HG02973 (cell line): ENCODE measurements at regions not wholly inside any gene's neighbourhood (a gene's known extent, or its start where the extent isn't known, plus 50 kb on each side); places are given as distances from the start of the nearest gene placed in this dataset.
"Not testable (repeated sequence)": the region's sequence is repeated elsewhere in the genome, so short reads cannot be mapped to it uniquely, and the experiment has no call there.

Source experiments
- ATAC-seq: cut with Tn5 transposase; IDR thresholded peaks from one replicate; pipeline ENCODE4 v1.9.1; 2021; ENCODE audit warnings: moderate library complexity; ENCODE audit not compliant: unreplicated experiment

DNA sequence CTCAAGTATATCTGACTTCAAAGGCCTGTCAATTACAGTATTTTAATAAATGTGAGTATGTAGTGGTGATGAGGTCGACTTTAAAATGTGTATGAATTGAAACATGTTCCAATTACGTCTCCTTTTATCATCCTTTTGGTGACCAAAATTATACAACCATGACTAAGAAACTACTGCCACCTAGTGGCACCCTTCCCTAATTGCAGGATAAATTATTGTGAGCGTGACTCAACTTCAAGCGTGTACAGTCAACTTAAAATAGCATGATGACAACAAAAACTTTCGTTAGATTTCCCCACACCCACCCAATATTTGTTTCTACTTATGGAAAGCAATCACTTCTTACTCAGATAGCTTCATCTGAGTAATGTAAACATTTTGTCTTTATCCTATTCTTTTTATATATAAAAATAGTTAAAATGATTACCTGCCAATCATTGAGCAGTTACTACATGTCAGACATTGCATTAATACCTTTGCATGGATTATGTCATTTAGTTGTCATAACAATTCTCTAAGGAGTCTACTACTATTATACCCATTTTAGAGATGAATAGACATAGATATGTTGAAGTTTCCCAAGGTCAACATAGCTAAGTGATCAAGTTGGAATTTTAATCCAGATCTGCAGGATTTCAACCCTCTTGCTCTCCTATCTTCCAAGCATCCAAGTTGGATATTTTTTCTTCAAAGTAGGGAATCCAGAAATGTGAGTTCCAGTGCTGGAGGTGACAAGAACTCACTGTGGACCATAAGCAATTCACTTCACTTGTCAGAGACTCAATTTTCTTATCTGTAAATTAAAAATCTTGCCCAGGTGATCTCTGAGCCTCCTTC lies 106.0 kb downstream of the MEX3B start:
- no peak for ATAC-seq

DNA sequence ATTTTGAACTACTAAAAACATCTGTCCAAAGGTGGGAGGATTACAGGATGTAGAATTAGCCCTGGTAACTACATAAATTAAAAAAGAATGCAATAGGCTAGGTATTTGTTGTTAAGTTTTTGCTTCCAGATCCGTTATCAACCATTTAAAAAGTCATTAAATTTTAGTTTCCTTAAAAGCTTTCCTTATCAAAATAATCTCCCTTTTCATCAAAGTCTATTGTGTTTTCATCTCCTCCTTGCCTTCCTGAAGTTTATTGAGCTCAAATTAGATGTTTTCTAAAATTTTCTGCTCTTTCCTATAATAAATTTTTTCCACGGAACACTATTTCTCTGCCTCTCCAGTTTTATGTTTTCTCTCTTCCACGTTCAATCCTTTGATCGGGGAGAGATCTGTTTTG lies 108.6 kb downstream of the MEX3B start:
- no peak for ATAC-seq

DNA sequence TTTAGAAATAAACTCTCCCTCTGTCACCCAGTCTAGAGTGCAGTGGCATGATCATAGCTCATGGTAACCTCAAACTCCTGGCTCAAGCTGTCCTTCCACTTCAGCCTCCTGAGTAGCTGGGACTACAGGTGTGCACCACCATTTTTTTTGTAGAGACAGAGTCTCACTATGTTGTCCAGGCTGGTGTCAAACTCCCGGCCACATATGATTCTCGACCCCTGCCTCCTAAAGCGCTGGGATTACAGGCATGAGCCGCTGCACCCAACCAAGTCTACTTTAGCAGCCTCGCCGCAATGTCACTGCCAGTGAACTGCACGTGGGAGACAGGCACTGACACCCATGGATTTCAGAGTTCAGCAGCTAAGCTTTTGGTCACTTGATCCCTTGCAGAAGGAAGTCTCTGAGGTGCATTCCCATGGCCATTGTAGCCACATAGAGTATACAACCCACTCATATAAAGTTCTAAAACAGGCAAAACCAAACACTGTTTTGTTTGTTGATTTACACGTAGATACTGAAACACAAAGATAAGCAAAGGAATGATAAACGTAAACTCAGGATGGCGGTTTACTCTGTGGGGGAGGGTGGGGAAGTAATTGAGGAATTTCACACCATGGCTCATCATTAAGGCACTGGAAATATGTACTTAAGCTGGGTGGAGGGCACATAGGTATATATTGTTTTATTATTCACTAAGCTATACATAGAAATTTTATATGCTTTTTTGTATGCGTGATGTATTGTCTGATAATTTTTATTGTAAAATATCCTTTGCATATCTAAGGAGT lies 115.0 kb downstream of the MEX3B start:
- ATAC-seq = no peak

DNA sequence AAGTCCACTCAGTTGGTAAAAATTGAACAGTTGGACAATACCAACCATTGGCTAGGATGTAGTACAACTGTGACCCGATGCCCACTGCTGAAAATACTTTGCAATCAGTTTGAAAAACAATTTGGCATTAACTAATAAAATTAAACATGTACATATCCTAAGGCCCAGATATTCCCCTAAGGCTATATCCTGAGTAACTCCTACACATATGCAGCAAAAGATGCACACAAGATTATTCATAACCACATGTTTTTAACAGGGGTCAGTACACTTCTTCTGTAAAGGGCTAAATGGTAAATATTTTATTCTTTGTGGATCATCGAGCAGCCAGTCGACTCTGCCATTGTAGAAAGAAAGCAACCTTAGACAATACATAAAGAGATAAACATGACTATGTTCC lies 116.3 kb downstream of the MEX3B start:
- no peak for ATAC-seq

DNA sequence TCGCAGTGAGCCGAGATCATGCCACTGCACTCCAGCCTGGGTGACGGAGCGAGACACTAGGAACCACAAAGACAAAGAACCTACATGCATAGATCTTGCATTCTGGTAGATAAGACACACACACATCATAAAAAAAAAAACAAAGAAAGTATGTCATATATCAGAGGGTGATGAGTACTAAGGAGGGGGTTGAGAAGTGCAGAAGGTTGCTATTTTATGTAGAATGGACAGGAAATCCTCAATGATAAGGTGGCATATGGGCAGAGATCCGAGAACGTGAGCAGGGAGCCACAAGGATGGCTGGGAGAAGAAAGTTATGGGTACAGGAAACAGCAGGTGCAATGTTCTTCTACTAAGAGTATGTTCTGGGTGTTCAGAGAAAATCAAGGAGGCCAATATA lies 118.8 kb downstream of the MEX3B start:
- ATAC-seq = no peak

DNA sequence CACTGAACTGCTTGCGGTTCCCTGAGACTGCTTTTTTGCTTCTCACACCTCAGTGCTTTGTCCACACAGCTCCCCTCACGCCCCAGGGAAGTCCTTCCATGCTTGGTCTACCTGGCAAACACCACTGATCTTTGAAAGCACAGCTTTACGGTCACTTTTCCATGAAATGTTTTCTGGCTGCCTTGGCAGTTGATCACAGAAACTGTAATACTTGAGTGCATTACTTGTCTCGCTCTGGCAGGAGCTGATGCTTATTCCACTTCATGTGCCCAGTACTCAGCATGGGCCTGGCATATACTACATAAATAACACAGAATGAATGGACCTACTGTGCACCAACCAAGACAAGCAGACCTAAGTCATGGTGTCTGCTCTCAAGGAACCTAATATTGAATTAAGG lies 121.1 kb downstream of the MEX3B start:
- ATAC-seq = no peak

DNA sequence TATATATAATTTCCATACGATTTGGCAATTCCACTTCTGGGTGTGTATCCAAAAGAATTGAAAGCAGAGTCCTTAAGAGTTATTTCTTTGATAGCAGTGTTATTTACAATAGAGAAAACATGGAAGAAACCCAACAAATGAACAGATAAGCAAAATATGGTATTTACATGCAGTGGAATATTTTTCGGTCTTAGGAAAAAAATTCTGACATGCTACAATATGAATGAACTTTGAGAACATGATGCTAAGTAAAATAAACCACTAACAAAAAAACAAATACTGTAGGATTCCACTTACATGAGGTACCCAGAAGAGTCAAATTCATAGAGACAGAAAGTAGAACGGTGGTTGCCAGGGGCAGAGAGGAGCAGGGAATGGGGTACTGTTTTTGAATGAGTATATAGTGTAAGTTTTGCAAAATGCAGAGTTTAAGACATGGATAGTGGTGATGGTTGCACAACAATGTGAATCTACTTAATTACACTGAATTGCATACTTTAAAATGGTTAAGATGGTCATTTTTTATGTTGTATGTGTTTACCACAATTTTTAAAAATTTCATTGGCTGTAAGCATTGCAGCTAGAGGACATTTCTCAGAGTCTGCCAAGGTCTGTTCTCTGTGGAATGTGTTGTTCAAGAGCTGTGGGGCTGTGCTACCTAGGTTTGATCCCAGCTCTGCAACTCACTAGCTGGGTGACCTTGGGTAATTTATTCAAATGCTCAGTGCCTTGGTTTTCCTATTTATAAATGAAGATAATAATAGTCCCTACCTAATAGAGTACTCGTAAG lies 122.1 kb downstream of the MEX3B start:
- ATAC-seq = no peak

DNA sequence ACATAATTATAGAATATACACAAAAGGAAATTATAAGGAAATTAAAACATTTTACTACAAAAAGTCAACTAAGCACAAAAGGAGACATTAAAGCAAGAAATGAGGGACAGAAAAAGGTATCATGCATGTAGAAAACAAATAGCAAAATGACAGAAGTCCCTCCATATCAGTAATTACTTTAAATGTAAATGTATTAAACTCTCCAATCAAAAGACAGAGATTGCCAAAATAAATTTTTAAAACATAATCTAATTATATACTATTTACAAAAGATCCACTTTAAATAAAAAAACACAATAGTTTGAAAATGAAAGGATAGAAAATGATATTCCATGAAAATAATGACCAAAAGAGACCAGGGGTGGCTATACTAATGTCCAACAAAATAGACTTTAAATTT lies 123.7 kb downstream of the MEX3B start:
- no peak for ATAC-seq

DNA sequence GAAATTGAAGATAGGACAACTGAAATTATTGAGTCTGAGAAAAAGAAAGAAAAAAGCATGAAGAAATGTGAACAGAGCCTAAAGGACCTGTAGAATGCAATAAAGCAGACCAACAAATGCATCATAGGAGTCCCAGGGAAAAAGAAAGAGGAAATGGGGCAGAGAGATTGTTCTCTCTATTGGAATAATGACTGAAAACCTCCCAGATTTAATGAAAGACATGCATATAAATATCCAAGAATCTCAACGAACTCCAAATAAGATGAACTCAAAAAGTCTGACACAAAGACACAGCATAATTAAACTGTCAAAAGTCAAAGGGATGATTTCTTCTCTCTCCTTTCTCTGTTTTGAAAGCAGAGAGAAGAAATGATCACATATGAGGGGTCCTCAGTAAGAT lies 124.7 kb downstream of the MEX3B start:
- no peak for ATAC-seq

DNA sequence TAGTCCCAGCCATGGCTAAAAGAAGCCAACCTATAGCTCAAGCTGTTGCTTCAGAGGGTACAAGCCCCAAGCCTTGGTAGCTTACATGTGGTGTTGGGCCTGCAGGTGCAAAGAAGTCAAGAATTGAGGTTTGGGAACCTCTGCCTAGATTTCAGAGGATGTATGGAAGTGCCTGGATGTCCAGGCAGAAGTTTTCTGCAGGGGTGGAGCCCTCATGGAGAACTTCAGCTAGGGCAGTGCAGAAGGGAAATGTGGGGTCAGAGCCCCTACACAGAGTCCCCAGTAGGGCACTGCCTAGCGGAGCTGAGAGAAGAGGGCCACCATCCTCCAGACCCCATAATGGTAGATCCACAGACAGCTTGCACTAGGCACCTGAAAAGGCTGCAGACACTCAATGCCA lies 127.1 kb downstream of the MEX3B start:
- not testable (repeated sequence) for ATAC-seq

DNA sequence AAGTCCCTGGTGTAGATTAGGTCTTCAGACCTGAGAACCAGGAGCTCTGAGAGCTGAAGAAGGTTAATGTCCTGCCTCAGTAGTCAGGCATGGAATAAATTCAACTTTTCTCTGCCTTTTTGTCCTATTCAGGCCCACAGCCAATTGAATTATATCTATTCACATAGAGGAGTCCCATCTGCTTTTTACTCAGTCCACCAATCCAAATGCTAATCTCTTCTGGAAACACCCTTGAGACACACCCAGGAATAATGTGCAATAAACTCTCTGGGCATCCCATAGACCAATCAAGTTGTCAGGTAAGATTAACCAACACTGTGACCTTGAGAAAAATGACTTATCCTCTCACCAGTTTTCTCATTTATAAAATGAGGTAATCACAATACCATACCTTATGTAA lies 129.4 kb downstream of the MEX3B start:
- no peak for ATAC-seq

DNA sequence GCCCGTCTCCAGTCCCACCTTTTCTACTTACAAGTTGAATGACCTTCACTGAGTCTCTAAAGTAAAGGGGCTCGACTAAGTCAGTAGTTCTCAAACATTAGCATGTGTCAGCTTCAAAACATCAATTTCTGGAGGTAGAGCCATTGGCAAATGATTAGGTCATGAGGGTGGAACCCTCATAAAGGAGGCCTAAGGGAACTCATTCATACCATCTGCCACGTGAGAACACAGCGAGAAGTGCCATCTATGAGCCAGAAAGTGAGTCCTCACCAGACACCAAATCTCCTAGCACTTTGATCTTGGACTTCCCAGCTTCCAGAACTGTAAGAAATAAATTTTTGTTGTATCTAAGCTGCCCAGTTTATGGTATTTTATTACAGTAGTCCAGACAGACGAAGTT lies 129.8 kb downstream of the MEX3B start:
- ATAC-seq = no peak

DNA sequence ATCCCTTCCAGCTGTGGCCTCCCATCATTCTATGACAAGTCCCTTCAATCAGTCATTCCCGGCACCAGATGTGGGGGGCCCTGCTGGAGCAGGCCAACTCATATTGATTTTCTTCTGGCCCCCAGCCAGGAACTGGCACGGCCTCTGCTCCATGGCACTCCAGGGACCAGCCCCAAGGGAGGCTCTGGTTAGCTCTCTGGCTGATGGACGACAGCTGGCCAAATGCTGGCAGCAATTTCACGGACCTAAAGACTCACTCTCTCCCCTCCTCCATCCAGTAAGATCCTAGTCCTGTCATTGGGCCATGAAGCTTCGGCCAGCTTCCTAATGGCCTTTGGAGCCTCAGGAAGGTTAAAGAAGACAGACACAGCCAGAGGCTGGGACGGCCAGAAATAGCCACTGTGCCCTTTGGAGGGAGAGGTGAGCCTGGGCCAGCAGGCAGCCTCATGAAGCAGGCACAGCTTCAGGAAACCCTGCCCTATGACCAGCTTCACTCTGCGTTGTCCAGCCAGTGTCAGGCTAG lies 131.0 kb downstream of the MEX3B start:
- no peak for ATAC-seq

DNA sequence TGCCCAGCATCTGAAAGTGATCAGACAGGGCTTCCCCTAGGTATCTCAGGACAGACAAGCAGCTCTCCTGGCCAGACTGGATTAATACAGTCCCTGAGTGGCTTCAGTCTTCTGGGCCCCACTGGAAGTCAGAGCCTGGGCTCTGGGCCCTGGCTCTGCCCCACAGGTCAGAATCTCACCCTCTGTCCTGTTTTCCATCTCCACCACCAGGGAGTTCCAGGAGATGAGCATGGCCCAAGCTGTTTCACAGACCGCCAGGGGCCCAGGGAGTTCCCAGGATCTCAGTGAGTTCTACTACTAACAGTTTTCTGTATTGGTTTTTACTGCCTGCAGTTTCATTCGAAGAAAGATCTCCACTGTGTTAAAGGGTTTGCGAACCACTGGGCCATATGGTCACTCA lies 131.5 kb downstream of the MEX3B start:
- ATAC-seq = no peak

DNA sequence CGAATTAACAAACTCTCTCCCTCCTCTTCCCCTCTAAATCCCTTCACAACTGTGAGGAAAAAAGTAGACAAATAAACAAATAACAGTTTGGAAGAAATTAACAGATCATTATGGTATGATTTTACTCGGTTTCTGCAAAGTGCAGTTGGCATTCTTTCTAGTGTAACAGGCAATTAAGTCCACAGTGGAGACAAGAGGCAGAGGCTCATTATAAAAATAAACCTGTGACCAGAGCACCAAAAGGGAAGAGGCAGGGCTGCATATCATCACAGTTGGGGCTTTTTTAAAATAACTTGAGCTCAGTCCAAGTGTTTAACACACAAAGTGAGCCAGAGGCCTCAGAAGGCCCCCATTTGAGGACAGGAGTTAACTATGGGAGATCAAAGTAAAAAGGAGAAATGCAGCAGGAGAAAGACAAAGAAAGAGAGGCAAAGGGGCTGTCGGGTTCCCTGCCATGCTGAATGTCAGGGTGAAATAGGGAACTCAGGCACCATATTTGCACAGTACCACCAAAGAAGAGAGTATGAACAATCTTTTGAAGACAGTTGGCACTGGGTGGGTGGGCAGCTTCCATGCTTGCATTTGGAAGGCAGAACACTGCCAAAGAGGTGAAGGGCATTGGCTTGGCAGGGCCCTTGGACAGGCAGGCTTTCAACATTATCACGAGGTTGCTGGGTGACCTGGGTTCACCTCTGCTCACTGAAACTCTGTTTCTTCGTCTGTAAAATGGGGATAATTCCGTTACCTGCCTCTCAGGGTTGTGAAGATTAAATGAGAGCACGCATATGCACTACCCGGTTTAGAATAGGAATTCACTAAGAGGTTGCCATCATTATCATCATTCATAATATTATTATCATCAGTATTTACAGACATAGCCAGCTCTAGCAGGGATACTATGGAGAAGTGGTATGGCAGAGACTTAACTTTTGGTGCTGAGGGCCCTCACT lies 134.5 kb downstream of the MEX3B start:
- no peak for ATAC-seq

DNA sequence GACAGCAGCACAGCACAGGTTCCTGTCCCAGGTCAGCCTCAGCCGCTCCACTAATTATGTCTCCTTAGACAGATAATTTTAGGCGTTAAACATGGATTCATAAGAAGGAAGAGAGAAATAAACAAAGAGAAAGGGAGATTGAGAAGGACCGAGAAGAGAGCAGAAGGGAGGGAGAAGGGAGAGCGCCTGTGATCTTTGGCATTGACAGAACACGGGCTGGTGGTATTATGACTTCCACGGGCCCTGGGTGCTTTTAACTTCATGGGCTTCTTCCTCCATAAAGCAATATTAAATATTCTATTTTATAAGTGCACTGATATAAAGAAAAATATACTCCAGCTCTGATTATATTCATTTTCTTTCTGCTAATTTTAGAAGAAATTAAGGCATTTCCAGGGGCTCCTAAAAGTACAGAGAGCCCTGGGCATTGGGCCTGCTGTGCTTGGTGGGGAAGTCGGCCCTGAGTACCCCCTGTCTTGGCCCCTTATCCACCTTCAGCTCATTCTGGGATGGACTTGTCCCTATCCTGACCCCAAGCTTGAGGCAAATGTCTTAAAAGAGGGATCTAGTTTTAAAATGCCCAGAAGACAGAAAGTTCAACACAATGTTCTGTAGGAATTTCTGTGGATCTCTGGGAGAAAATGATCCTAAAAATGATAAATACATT lies 135.3 kb downstream of the MEX3B start:
- ATAC-seq = no peak

DNA sequence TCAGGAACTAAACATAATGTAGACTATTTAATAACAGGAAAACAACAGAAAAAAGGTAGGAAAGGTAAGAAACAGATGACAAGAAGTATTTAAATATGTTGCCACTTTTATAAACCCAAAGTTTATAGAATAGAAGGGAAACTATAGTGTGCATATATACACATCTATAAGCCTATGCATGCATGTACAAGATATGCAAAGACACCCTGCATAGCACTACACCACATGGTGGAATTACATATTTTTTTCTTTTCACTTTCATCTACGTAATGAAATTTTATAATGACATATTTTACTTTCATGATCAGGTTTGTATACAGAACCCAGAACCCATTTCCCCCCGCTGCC lies 136.8 kb downstream of the MEX3B start:
- ATAC-seq = no peak

DNA sequence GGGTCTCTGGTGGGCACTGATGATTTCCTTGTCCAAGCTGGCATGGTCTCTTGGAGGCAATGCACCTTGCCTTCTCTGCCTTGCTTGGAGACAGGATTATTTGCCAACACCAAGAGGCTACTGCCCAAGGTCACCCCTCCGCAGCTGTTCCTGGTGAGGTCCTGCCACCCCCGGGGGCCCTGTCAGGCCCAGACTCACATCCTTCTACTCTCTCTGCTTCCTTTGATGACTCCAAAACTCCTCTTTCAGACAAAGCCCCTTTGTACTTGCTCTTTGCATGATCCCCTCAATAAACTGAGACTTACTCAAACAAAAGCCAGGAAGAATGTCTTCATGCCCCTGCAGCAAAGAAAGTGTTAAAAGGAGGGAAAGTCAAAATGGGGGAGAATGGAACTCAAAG lies 137.7 kb downstream of the MEX3B start:
- no peak for ATAC-seq

DNA sequence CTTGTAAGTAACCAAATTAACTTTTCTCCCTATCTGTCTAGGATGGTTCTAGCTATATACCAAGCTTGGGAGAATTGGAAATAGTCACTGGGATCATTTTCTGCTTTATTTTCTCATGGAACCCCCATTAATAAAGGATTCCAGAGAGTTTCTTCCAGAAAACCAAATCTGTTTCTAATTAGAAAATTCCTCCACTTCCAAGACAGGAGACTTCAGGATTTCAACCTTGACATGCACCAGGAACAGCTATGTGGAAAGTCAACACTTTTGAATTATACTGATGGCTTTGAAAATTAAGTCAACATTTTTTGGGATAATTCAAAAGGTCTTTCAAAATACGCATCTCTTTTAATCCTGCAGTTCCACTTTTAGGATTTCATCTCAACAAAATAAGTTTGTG lies 138.3 kb downstream of the MEX3B start:
- ATAC-seq = no peak

DNA sequence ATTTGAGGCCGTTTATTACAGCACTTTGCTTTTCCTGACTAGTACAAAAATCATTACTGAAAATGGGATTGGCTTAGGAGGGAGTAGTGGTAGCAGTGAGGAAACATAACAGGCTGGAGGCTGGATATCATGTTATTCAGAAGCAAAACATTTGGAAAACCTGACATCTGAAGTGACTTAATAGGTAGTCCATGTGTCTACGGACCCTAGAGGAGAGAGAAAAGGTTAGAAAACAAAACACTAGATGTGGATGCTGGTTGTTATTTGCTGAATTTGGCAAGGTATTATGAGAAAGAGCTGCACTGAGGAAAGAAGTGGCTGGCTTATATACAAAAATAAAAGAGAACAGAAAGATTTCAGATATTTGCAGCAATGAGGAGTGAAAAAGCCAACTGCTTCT lies 139.9 kb downstream of the MEX3B start:
- ATAC-seq = no peak
